SW480 (cell line): ENCODE measurements at regions not wholly inside any gene's neighbourhood (a gene's known extent, or its start where the extent isn't known, plus 50 kb on each side); places are given as distances from the start of the nearest gene placed in this dataset.

Experiments used
- DNase-seq: peaks from one replicate; pipeline ENCODE4 v3.0.0-alpha.2; 2016; ENCODE audit warnings: low spot score

GRCh38 chr3:86731501-86731901 is 259.4 kb downstream of the VGLL3 start:
- DNase-seq = no peak

- no peak for DNase-seq
Observed at GRCh38 chr3:86723433-86723832, 267.5 kb downstream of the VGLL3 start.

- DNase-seq = no peak
Observed at GRCh38 chr3:86711634-86712033, 279.3 kb downstream of the VGLL3 start.

- DNase-seq = no peak
Observed at GRCh38 chr3:86708893-86709292, 282.1 kb downstream of the VGLL3 start.

DNA sequence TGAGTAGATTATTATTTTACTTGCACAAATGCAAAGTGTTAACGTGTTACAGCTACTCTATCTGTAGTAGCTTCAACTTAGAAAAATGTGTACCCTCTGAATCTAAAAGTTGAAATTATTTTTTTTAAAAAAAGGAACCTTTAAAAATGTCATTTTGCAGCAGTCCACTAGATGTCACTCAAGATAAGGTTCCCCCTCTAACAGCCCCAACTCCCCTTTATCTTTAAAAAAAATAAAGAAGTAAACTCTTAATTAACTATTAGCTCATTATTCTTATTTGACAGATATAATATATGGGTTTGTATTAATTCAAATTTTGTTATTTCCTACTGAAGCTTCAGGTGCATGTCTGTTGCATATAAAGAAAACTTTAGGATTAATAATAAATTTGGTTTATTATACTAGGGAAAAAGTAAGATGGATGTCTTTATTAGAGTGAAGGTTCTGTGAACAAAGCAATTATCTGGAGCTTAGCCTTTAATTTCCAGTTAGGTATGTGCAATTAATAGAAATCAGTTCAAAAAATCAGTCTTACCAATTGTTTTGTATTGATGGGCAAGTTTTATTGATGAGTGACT is 288.5 kb downstream of the VGLL3 start:
- peak; percentile 9 for DNase-seq

DNA sequence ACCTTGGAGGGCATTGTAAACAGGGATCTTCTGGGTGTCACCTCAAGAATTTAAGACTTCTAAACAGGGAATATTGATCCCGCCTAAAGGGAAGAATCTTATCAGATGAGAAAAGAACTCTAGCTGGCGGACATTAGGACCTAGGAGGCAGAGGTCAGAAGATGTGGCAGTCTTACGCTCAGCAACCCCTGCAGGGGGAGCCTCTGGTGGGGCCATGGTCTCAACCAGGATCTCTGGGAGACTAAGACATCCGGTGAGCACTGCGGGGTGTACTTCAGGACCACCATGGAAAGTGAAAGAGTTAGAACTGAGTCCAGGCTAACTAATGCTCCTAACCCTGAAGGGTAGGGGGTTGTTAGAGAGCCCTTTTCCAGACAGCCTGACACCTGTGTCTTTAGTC is 295.2 kb downstream of the VGLL3 start:
- DNase-seq = no peak

- DNase-seq = no peak
Observed at GRCh38 chr3:86673991-86674390, 317.0 kb downstream of the VGLL3 start.

DNA sequence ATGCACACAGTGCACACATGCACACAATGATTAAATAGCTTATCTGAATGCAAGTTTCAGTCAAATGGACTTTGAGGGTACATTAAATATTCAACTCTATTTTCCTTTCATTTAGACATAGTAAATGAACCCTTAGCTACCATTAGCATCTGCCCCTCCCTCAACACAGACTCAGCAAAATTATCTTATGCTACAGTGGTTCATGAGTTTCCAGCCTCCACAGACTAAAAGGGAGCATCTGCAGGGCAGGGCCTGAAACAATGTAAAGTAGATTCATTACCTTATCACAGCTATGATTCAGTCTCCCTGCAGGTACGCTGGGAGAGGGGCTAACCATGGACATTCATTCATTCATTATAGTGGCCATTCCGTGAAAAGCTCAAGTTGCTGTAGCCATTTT is 329.1 kb downstream of the VGLL3 start:
- DNase-seq = no peak

DNA sequence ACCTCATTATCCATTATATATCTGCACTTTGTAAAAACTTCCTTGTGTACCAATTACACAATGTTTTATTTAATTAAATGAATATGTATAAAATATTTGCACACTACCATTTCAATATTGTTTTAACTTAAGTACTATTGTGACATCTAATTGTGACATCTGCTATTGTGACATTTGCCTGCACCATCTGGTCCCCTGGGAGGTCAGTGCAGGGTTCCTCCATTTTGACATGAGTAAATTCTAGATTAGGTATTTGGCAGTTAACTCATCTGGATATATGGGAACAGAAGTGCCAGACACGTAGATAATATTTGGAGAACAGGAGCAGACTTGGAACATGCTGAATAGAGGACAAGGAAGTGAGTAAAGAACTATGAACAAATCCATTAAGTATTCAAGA is 332.1 kb downstream of the VGLL3 start:
- DNase-seq = no peak

DNA sequence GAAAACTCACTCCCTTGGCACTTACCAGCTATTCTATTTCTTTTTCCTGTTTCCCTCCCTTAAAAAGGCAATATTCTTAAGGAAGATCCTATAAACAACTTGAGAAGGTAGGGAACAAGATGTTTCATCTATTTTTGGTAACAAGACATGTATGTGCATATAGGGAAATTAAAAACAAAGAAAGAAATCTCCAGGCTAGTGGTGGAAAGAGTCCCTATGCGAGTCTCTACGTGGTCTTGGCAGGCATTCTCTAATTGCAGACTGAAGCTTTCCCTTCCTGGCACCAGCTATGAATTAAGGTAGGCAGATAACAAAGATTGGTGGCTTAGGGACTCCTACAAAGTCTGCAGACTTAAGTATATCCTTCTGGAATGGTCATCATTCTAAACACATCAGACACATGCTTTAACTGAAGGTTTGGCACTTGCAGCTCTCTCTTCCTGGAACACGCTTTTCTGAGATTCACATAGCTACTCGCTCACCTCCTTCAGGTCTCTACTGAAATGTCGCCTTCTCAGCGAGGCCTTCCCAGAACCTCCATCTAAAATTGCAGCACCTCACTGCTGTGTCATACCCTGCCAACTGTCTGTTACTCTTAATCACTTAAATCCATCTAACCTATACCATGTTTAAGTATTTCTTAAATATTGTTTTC is 336.0 kb downstream of the VGLL3 start:
- DNase-seq = no peak

- DNase-seq = no peak
Observed at GRCh38 chr3:86653661-86654205, 337.2 kb downstream of the VGLL3 start.

- DNase-seq = no peak
Observed at GRCh38 chr3:86648087-86648486, 342.9 kb downstream of the VGLL3 start.

DNA sequence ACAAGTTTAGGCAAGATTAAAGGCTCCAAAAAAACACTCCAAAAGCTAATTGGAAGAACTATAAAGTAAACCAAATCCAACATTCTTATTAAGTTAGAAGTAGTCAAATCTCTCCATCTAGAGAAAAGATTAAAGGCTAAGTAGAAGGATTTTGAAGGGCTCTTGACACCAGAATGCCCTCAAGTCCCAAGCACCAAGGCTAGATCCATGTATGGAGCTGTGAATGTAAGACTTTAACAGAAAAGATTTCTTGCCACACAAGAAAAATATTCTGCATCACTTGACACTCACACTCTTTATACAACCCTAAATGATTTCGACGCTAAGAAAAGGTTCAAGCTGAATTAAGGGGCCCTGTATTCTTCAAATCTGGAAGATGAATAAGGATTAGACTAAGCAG is 345.2 kb downstream of the VGLL3 start:
- no peak for DNase-seq

DNA sequence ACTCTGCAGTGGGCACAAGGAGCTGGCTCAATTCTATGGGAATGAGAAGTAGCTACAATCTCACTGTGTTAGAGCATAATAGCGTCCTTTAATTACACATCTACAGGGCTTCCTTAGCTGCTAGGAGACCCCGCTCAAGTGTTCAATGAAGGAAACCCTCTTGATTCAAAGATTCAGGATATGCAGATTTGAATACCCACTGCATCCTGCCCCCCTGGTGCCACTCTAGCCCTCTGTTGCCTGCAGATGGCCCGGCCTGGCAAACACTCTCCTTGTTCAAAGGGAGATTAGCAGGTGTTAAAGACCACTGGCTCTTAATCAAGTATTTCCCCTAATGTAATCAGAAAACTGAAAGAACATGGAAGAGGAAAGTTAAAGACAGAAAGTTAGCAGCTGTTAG is 356.6 kb downstream of the VGLL3 start:
- DNase-seq = no peak

- DNase-seq = no peak
Observed at GRCh38 chr3:86629511-86629910, 361.4 kb downstream of the VGLL3 start.

GRCh38 chr3:86624192-86624591 is 366.8 kb downstream of the VGLL3 start:
- no peak for DNase-seq

GRCh38 chr3:86618706-86619105 is 372.2 kb downstream of the VGLL3 start:
- DNase-seq = no peak

- no peak for DNase-seq
Observed at GRCh38 chr3:86605166-86605565, 385.8 kb downstream of the VGLL3 start.

DNA sequence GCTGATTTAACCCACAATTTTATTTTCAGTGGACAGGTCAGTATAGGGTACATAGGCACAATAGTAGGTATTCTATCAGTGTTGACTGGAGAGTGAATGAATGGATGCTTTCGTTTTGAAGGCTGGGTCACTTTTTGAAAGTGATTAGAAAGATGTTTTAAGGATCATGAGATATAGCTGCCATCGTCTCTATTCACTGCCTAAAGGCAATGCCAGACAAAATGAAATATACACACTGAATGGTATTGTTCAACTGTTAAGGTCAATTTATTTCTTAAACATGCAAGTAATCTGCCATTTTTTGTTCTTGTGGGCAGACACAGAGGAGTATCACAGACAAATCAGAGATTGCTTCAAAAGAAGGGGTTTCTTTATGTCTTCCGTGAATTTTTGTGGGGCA is 395.3 kb downstream of the VGLL3 start:
- DNase-seq = no peak

DNA sequence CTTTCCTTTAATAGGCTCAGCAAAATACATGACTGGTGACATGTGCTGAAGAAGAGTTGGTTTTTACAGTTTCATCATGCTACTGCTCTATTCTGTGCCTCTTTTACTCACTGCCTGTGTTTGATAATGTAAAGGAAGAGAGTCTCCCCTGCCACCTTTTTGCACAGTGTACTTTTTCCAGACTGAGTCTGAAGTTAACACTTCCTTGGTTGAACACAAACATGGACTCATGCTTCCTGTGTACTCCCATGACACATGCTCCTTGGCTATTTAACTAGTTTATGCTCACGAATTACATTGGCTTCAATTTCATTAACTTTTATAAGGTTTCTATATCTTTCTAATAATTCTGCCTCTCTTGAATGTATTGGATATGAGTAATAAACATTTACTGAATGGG is 396.1 kb downstream of the VGLL3 start:
- DNase-seq = no peak

DNA sequence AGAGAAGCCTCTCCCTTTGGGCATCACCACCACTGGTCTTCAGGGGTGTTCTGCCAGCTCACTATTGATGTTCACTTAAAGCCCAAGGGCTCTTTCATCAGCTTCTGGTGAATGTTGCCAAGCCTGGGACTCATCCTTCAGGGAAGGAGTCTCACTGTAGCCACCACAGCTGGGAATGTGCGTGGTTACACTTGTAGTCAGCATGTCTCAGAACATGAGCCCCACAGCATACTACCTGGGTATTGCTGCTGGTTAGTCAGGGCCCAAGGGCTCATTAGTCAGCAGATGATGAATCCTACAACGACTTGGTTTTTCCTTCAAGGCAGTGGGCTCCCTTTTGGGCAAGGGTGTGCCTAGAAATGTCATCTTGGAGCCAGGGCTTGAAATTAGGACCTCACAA is 412.9 kb downstream of the VGLL3 start:
- no peak for DNase-seq

- peak; percentile 47 for DNase-seq
Observed at GRCh38 chr3:86563400-86563970, 427.5 kb downstream of the VGLL3 start.

- DNase-seq = no peak
Observed at GRCh38 chr3:86562090-86562489, 428.9 kb downstream of the VGLL3 start.

- no peak for DNase-seq
Observed at GRCh38 chr3:86561215-86561614, 429.7 kb downstream of the VGLL3 start.
